Astrocyte of the cerebellum (primary cell): ENCODE measurements at regions not wholly inside any gene's neighbourhood (a gene's known extent, or its start where the extent isn't known, plus 50 kb on each side); places are given as distances from the start of the nearest gene placed in this dataset.

Experiments
- DNase-seq: peaks from one replicate; pipeline ENCODE4 v3.0.0-alpha.2; 2011; ENCODE audit warnings: low read depth
- H3K4me3 ChIP-seq: 2 replicates; pipeline ENCODE4 v1.5.1; 2011; ENCODE audit warnings: mild to moderate bottlenecking, low read depth, low read length, moderate library complexity
- in situ Hi-C: cut with HindIII; loops from 2 replicates; pipeline ENCODE4 v1.10.0; 2017; ENCODE audit warnings: low sequenced_read_pairs
- TF ChIP-seq, protein P1 (sequence below): IDR thresholded peaks from 2 replicates; pipeline ENCODE4 v1.5.1; 2012; ENCODE audit warnings: low read length, low read depth, moderate library complexity, mild to moderate bottlenecking; ENCODE audit errors: missing control alignments

DNA sequence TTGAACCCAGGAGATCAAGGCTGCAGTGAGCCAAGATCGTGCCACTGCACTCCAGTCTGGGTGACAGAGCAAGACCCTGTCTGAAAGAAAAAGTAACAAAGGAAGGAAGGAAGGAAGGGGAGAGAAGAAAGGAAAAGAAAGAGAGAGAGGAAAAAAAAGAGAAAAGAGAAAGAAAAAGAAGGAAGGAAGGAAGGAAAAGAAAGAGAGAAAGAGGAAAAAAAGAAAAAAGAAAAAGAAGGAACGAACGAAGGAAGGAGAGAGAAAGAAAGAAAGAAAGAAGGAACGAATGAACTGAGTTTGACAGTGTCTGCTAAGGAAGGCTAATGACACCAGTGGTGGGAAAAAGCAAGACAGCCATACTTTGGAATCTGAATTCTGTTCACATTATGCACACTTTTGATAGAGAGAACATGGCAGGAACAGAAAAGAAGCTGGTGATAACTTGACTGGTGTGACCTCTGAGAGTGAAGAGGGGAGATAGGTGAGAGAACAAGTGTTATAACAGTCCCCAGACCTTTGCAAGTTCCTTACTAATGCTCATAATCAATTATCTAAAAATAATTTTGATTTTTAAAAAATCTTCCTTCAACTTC is 93.3 kb upstream of the MYLIP start:
- DNase-seq, result no peak
- in situ Hi-C loops, result no loop called here
- TF ChIP-seq, protein P1, sequence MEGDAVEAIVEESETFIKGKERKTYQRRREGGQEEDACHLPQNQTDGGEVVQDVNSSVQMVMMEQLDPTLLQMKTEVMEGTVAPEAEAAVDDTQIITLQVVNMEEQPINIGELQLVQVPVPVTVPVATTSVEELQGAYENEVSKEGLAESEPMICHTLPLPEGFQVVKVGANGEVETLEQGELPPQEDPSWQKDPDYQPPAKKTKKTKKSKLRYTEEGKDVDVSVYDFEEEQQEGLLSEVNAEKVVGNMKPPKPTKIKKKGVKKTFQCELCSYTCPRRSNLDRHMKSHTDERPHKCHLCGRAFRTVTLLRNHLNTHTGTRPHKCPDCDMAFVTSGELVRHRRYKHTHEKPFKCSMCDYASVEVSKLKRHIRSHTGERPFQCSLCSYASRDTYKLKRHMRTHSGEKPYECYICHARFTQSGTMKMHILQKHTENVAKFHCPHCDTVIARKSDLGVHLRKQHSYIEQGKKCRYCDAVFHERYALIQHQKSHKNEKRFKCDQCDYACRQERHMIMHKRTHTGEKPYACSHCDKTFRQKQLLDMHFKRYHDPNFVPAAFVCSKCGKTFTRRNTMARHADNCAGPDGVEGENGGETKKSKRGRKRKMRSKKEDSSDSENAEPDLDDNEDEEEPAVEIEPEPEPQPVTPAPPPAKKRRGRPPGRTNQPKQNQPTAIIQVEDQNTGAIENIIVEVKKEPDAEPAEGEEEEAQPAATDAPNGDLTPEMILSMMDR, result no peak
- H3K4me3 ChIP-seq, result no peak overlapping the region

DNA sequence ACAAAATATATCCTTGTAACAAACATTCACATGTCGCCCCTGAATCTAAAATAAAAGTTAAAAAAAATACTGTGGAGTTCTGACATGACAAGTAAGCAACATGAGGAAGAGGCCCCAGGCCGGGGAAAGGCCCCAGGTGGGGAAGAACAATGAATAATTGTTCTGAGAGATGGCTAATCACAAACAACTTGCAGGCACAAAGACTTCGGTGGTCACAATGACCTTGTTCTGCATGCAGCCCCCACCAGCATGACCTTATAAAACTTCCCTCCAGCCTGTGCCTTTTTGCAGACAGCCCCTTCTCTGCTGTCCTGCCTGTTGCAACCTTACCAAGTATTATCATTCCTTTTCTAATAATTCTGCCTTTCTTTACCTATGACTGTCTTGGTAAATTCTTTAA is 95.7 kb upstream of the MYLIP start:
- TF ChIP-seq, protein P1, result no peak
- no peak overlapping the region for H3K4me3 ChIP-seq
- DNase-seq, result no peak
- in situ Hi-C loops, result no loop called here

DNA sequence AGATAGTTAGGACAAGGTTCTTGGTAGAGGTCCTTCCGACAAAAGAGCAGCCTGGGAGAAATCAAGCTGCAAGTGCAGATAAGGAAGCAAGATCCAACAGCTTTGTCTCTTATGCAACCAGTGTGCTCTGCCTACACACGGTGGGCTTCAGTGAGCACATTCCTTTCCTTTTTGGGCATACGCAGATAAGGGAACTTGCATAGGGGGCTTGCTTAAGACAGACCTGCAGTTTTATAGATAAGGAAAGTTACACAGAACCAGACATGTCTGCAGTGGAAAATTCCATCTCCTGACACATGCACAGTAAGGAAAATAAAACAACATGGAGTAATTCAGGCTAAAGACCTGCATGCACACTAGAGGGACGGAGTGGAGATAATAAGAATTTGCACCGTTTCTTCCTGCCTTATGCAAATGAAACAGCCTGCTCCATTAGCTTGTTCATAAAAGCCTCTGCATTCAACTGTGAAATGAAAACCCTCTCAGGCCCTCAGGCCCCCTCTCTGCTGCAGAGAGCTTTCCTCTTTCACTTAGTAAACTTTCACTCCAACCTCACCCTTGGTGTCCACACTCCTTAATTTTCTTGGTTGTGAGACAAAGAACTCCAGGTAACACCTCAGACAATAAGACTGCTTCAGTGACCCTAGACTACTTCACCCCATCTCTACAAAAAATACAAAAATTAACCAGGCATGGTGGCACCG is 97.5 kb upstream of the MYLIP start:
- no peak overlapping the region for H3K4me3 ChIP-seq
- in situ Hi-C loops, result no loop called here
- no peak for DNase-seq
- TF ChIP-seq, protein P1, result no peak

DNA sequence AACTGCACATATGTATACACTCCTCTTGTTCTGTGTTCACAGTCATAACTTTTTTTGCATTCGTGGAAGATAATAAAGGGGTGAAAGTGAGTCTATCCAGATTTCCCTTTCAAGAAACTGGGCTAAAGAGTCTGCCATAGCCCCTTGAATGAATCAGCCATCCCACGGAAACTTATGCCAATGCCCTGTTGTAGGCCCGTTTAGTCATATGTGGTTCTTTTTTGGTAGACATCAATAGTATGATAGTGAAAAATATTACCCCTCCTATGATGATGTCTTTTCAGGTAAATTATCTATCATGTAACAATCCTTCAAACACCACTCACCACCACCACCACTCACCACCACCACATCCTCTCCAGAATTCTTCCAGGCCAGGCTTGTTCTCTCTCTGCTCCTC is 99.9 kb upstream of the MYLIP start:
- H3K4me3 ChIP-seq, result no peak overlapping the region
- no peak for DNase-seq
- in situ Hi-C loops, result no loop called here
- TF ChIP-seq, protein P1, result no peak

DNA sequence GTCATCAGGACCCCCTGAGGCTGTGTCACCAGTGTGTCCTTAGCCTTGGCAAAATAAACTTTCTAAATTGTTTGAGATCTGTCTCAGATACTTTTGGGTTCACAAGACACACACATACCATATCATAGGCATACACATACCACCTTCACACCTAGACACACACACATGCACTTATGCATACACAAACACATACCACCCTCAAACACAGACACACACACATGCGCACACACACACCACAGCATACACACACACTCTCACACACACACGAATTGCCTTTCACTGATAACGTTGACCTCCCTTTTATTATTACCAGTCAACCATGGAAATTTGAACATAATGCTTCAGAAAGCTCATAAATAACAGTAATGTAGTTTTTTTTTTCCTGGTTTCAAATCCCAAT is 108.6 kb upstream of the MYLIP start:
- TF ChIP-seq, protein P1, result no peak
- H3K4me3 ChIP-seq, result no peak overlapping the region
- DNase-seq, result no peak
- in situ Hi-C loops, result no loop called here

DNA sequence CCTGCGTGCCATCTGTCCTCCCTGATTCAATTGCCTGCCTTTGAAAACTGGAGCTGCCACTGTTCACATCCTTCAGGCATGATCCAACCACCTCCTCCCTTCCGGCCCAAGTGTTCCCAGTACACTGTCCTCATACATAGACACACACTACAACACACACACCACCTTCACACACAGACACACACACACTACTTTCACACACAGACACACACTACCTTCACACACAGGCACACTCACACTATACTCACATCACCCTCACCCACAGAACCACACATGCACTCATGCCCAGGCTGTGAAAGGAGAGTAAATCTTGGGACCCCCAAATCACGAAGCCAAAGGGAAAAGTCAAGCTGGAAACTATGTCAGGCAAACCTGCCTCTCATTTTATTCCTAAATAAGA is 109.4 kb upstream of the MYLIP start:
- in situ Hi-C loops, result loop anchor here (5.0 kb wide), 1 partner anchor 82 kb away; no protein-coding TSS in a partner anchor
- no peak overlapping the region for H3K4me3 ChIP-seq
- TF ChIP-seq, protein P1, result no peak
- no peak for DNase-seq
